ENCODE measurements at regions not wholly inside any gene's neighbourhood (a gene's known extent, or its start where the extent isn't known, plus 50 kb on each side); places are given as distances from the start of the nearest gene placed in this dataset.

GRCh38 chr4:17081179-17081578 is 182.7 kb upstream of the LDB2 start:
- H3K9me3 ChIP-seq (ENCODE audit: severe bottlenecking) = no peaks in the 10 kb centered on the region
- H3K4me1 ChIP-seq (ENCODE audit: insufficient read depth, poor library complexity, severe bottlenecking) = no peaks in the 10 kb centered on the region
- DNase-seq (ENCODE audit: low spot score) (no peak), ATAC-seq (ENCODE audit: low read depth) (no peak)
- TF ChIP-seq CTCF (IDR thresholded peaks at IDR 0.05; ENCODE audit: poor library complexity, severe bottlenecking) = no peak
- H3K4me3 ChIP-seq (ENCODE audit: severe bottlenecking) = no peak overlapping the region
- H3K27ac ChIP-seq (ENCODE audit: poor library complexity, severe bottlenecking) = no peak overlapping the region
- H3K27me3 ChIP-seq (ENCODE audit: insufficient read depth, poor library complexity, severe bottlenecking) = no peaks in the 10 kb centered on the region
- no peaks in the 10 kb centered on the region for H3K36me3 ChIP-seq (ENCODE audit: low read depth)

GRCh38 chr4:17077105-17077504 is 178.7 kb upstream of the LDB2 start:
- Histone ChIP-seq H3K9me3 (ENCODE audit: severe bottlenecking) (no peaks in the 10 kb centered on the region), H3K27me3 (ENCODE audit: insufficient read depth, poor library complexity, severe bottlenecking) (no peaks in the 10 kb centered on the region), H3K4me1 (ENCODE audit: insufficient read depth, poor library complexity, severe bottlenecking) (no peaks in the 10 kb centered on the region), H3K36me3 (ENCODE audit: low read depth) (no peaks in the 10 kb centered on the region), H3K4me3 (ENCODE audit: severe bottlenecking) (no peak overlapping the region), H3K27ac (ENCODE audit: poor library complexity, severe bottlenecking) (no peak overlapping the region)
- no peak for TF ChIP-seq CTCF (IDR thresholded peaks at IDR 0.05; ENCODE audit: poor library complexity, severe bottlenecking)
- DNase-seq (ENCODE audit: low spot score) (no peak), ATAC-seq (ENCODE audit: low read depth) (no peak)

DNA sequence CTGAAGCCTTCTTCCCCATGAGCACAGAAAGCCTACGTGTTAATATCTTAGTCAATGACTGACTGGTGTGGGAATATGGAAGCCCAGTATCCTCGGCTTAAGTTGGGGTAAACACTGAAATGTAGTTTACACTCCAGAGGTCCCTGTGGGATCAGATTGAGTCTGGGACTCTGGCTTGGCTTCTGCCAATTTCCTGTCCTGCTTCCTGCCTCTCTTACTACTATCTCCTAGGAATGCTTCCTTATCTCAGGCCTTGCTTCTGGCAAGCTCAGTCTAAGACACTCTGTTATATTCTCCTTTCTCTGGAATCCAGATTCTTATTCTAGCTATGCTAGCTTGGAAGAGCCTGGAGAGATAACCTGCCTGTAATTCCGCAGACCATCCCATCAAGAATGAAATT is 174.0 kb upstream of the LDB2 start:
- Histone ChIP-seq H3K27ac (ENCODE audit: poor library complexity, severe bottlenecking) (no peak overlapping the region), H3K4me3 (ENCODE audit: severe bottlenecking) (no peak overlapping the region), H3K9me3 (ENCODE audit: severe bottlenecking) (no peaks in the 10 kb centered on the region), H3K4me1 (ENCODE audit: insufficient read depth, poor library complexity, severe bottlenecking) (peaks cover 7% of the 10 kb centered on the region), H3K36me3 (ENCODE audit: low read depth) (no peaks in the 10 kb centered on the region), H3K27me3 (ENCODE audit: insufficient read depth, poor library complexity, severe bottlenecking) (no peaks in the 10 kb centered on the region)
- ATAC-seq (ENCODE audit: low read depth) = no peak
- no peak for DNase-seq (ENCODE audit: low spot score)
- TF ChIP-seq CTCF (IDR thresholded peaks at IDR 0.05; ENCODE audit: poor library complexity, severe bottlenecking) = no peak

DNA sequence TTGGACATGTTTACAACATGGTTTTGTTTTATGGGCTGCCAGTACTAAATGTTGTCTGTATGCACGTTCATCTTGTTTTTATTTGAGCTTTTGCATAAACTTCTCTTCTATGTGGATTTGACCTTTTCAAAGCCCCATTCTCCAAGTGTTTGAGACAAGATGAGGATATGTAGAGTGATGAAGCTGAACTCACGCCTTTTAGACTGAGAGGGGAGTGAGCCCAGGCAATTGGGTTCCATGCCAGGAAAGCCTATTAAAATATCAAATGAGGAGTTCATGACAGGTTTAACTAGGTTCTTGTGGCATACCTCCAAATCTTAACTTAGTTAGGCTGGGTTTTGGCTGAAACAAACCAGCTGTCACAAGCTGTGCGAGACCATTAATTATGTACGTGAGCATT is 170.4 kb upstream of the LDB2 start:
- Histone ChIP-seq H3K27me3 (ENCODE audit: insufficient read depth, poor library complexity, severe bottlenecking) (no peaks in the 10 kb centered on the region), H3K4me3 (ENCODE audit: severe bottlenecking) (no peak overlapping the region), H3K4me1 (ENCODE audit: insufficient read depth, poor library complexity, severe bottlenecking) (peaks cover 16% of the 10 kb centered on the region), H3K9me3 (ENCODE audit: severe bottlenecking) (no peaks in the 10 kb centered on the region), H3K27ac (ENCODE audit: poor library complexity, severe bottlenecking) (no peak overlapping the region), H3K36me3 (ENCODE audit: low read depth) (no peaks in the 10 kb centered on the region)
- DNase-seq (ENCODE audit: low spot score) (no peak), ATAC-seq (ENCODE audit: low read depth) (no peak)
- TF ChIP-seq CTCF (IDR thresholded peaks at IDR 0.05; ENCODE audit: poor library complexity, severe bottlenecking) = no peak

DNA sequence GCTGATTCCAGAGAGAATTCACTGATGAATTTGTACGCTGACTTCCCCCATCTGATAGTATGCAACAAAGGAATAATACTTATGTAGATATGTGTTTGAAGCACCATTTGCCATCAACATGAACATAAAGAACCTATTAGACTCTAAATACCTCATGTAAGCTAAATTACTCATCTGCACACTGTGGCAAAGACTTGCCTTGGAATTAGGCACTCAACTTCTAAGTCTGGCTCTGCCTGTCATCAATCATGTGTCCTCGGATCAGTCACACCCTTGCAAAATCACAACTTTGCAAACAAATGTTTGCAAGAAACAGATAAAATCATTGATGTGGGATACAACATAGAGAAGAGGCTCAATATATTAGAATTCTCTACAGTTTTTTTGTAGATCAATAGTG is 169.9 kb upstream of the LDB2 start:
- no peak for TF ChIP-seq CTCF (IDR thresholded peaks at IDR 0.05; ENCODE audit: poor library complexity, severe bottlenecking)
- no peak overlapping the region for H3K4me3 ChIP-seq (ENCODE audit: severe bottlenecking)
- no peaks in the 10 kb centered on the region for H3K9me3 ChIP-seq (ENCODE audit: severe bottlenecking)
- peaks cover 16% of the 10 kb centered on the region for H3K4me1 ChIP-seq (ENCODE audit: insufficient read depth, poor library complexity, severe bottlenecking)
- DNase-seq (ENCODE audit: low spot score) (no peak), ATAC-seq (ENCODE audit: low read depth) (peak; percentile 32; the same call in 1 of the 3 replicates)
- no peak overlapping the region for H3K27ac ChIP-seq (ENCODE audit: poor library complexity, severe bottlenecking)
- H3K27me3 ChIP-seq (ENCODE audit: insufficient read depth, poor library complexity, severe bottlenecking) = no peaks in the 10 kb centered on the region
- no peaks in the 10 kb centered on the region for H3K36me3 ChIP-seq (ENCODE audit: low read depth)

Data from RWPE2 (cell line).